ENCODE measurements at regions not wholly inside any gene's neighbourhood (a gene's known extent, or its start where the extent isn't known, plus 50 kb on each side); places are given as distances from the start of the nearest gene placed in this dataset.

GRCh38 chr16:77564791-77565390, 130.1 kb upstream of the ADAMTS18 start:
- no peak for TF ChIP-seq POLR2A (IDR thresholded peaks at IDR 0.05)
- TF ChIP-seq, protein P1, sequence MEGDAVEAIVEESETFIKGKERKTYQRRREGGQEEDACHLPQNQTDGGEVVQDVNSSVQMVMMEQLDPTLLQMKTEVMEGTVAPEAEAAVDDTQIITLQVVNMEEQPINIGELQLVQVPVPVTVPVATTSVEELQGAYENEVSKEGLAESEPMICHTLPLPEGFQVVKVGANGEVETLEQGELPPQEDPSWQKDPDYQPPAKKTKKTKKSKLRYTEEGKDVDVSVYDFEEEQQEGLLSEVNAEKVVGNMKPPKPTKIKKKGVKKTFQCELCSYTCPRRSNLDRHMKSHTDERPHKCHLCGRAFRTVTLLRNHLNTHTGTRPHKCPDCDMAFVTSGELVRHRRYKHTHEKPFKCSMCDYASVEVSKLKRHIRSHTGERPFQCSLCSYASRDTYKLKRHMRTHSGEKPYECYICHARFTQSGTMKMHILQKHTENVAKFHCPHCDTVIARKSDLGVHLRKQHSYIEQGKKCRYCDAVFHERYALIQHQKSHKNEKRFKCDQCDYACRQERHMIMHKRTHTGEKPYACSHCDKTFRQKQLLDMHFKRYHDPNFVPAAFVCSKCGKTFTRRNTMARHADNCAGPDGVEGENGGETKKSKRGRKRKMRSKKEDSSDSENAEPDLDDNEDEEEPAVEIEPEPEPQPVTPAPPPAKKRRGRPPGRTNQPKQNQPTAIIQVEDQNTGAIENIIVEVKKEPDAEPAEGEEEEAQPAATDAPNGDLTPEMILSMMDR (IDR thresholded peaks at IDR 0.05): no peak
